GM19372 (cell line): ENCODE measurements at regions not wholly inside any gene's neighbourhood (a gene's known extent, or its start where the extent isn't known, plus 50 kb on each side); places are given as distances from the start of the nearest gene placed in this dataset.

Experiments used
- ATAC-seq: cut with Tn5 transposase; IDR thresholded peaks from one replicate; pipeline ENCODE4 v1.9.1; 2021; ENCODE audit warnings: mild to moderate bottlenecking, low read depth, moderate library complexity; ENCODE audit not compliant: unreplicated experiment

GRCh38 chr2:71880846-71881610, 266.6 kb downstream of the CYP26B1 start:
- ATAC-seq: no peak

GRCh38 chr2:71880287-71880686, 267.4 kb downstream of the CYP26B1 start:
- ATAC-seq: no peak

- no peak for ATAC-seq
Measured at GRCh38 chr2:71879509-71880184, 268.0 kb downstream of the CYP26B1 start.

GRCh38 chr2:71878626-71879508, 268.8 kb downstream of the CYP26B1 start:
- no peak for ATAC-seq

- ATAC-seq: no peak
Measured at GRCh38 chr2:71877636-71878035, 270.0 kb downstream of the CYP26B1 start.

- ATAC-seq: no peak
Measured at GRCh38 chr2:71876542-71877451, 270.9 kb downstream of the CYP26B1 start.

- ATAC-seq: no peak
Measured at GRCh38 chr2:71872466-71873051, 275.1 kb downstream of the CYP26B1 start.

GRCh38 chr2:71865391-71865965, 282.2 kb downstream of the CYP26B1 start:
- no peak for ATAC-seq

GRCh38 chr2:71864085-71864484, 283.6 kb downstream of the CYP26B1 start:
- ATAC-seq: no peak

- no peak for ATAC-seq
Measured at GRCh38 chr2:71863396-71863795, 284.3 kb downstream of the CYP26B1 start.

GRCh38 chr2:71862921-71863320, 284.7 kb downstream of the CYP26B1 start:
- ATAC-seq: no peak

GRCh38 chr2:71861186-71862160, 286.2 kb downstream of the CYP26B1 start:
- ATAC-seq: no peak

GRCh38 chr2:71860381-71860926, 287.2 kb downstream of the CYP26B1 start:
- ATAC-seq: no peak

- ATAC-seq: no peak
Measured at GRCh38 chr2:71859211-71859847, 288.3 kb downstream of the CYP26B1 start.

GRCh38 chr2:71858071-71858470, 289.6 kb downstream of the CYP26B1 start:
- ATAC-seq: no peak

GRCh38 chr2:71857636-71858035, 290.0 kb downstream of the CYP26B1 start:
- no peak for ATAC-seq

GRCh38 chr2:71856773-71857525, 290.7 kb downstream of the CYP26B1 start:
- no peak for ATAC-seq
